Limb (tissue), 2 donors: ENCODE measurements at regions not wholly inside any gene's neighbourhood (a gene's known extent, or its start where the extent isn't known, plus 50 kb on each side); places are given as distances from the start of the nearest gene placed in this dataset.
A peak's percentile ranks its signal among the peaks of the same experiment; 100 is the strongest.

Experiments
- DNase-seq, 2 donors: peaks; one replicate each; pipeline ENCODE4 v3.0.0-alpha.2; 2016; ENCODE audit errors: extremely low spot score in 2 of 2

GRCh38 chr1:80245813-80246212 lies 1239.3 kb upstream of the ADGRL4 start:
- no peak for DNase-seq

GRCh38 chr1:80244372-80244771 lies 1237.8 kb upstream of the ADGRL4 start:
- DNase-seq = no peak

GRCh38 chr1:80241566-80241965 lies 1235.0 kb upstream of the ADGRL4 start:
- no peak for DNase-seq

- no peak for DNase-seq
Observed at GRCh38 chr1:80225510-80225909, 1219.0 kb upstream of the ADGRL4 start.

GRCh38 chr1:80221319-80221718 lies 1214.8 kb upstream of the ADGRL4 start:
- no peak for DNase-seq

GRCh38 chr1:80218112-80218511 lies 1211.6 kb upstream of the ADGRL4 start:
- DNase-seq = peak in 1 of 2 donors; percentile 32

GRCh38 chr1:80217377-80217986 lies 1211.0 kb upstream of the ADGRL4 start:
- DNase-seq = peak; percentile 30 to 89

GRCh38 chr1:80214888-80215540 lies 1208.5 kb upstream of the ADGRL4 start:
- DNase-seq = no peak

- DNase-seq = no peak
Observed at GRCh38 chr1:80212948-80213347, 1206.4 kb upstream of the ADGRL4 start.

GRCh38 chr1:80211691-80212380 lies 1205.3 kb upstream of the ADGRL4 start:
- DNase-seq = peak in 1 of 2 donors; percentile 57

GRCh38 chr1:80202118-80202517 lies 1195.6 kb upstream of the ADGRL4 start:
- no peak for DNase-seq

GRCh38 chr1:80194221-80194620 lies 1187.7 kb upstream of the ADGRL4 start:
- no peak for DNase-seq

- DNase-seq = no peak
Observed at GRCh38 chr1:80181418-80181817, 1174.9 kb upstream of the ADGRL4 start.

GRCh38 chr1:80171631-80172030 lies 1165.1 kb upstream of the ADGRL4 start:
- peak in 1 of 2 donors; percentile 4 for DNase-seq

GRCh38 chr1:80170811-80171485 lies 1164.4 kb upstream of the ADGRL4 start:
- DNase-seq = peak; percentile 25 to 68

- no peak for DNase-seq
Observed at GRCh38 chr1:80164150-80164549, 1157.6 kb upstream of the ADGRL4 start.

GRCh38 chr1:80163686-80164085 lies 1157.2 kb upstream of the ADGRL4 start:
- no peak for DNase-seq

- no peak for DNase-seq
Observed at GRCh38 chr1:80158771-80159170, 1152.2 kb upstream of the ADGRL4 start.

GRCh38 chr1:80158266-80158665 lies 1151.7 kb upstream of the ADGRL4 start:
- DNase-seq = no peak

- no peak for DNase-seq
Observed at GRCh38 chr1:80155371-80155770, 1148.8 kb upstream of the ADGRL4 start.

GRCh38 chr1:80154176-80154575 lies 1147.6 kb upstream of the ADGRL4 start:
- DNase-seq = no peak

GRCh38 chr1:80153762-80154161 lies 1147.2 kb upstream of the ADGRL4 start:
- no peak for DNase-seq
